Lower lobe of right lung (tissue), 2 donors: ENCODE measurements at regions not wholly inside any gene's neighbourhood (a gene's known extent, or its start where the extent isn't known, plus 50 kb on each side); places are given as distances from the start of the nearest gene placed in this dataset.

Source experiments
- ATAC-seq, 2 donors: fragments of 200-7000 bp; cut with Tn5 transposase; one replicate each; pipeline ENCODE4 v1.9.1; 2020 to 2022; ENCODE audit warnings: mild to moderate bottlenecking in 2 of 2, moderate library complexity in 2 of 2
- DNase-seq: peaks from one replicate; pipeline ENCODE4 v3.0.0-alpha.2; 2020
- H3K27ac ChIP-seq: fragments of 200-600 bp; one replicate; pipeline ENCODE4 v1.8.0; 2022
- H3K27me3 ChIP-seq: fragments of 200-600 bp; one replicate; pipeline ENCODE4 v1.8.0; 2022; ENCODE audit warnings: low read depth
- H3K36me3 ChIP-seq: fragments of 200-600 bp; one replicate; pipeline ENCODE4 v1.8.0; 2022; ENCODE audit warnings: mild to moderate bottlenecking
- H3K4me1 ChIP-seq: fragments of 200-600 bp; one replicate; pipeline ENCODE4 v1.8.0; 2022
- H3K4me3 ChIP-seq: fragments of 200-600 bp; one replicate; pipeline ENCODE4 v1.8.0; 2022; ENCODE audit warnings: mild to moderate bottlenecking
- H3K9me3 ChIP-seq: fragments of 200-600 bp; one replicate; pipeline ENCODE4 v1.8.0; 2022
- CTCF ChIP-seq: fragments of 200-600 bp; IDR thresholded peaks from one replicate; pipeline ENCODE4 v1.8.0; 2022; ENCODE audit warnings: antibody characterized with exemption, mild to moderate bottlenecking
- intact Hi-C: fragments of 100-400 bp; cut with DNase I; formaldehyde crosslinking; loops from one replicate; pipeline ENCODE4 v1.11.0; 2022
- donor health status: DM: no; HTN: yes; CAD: no; lungs with severe emphysema.

DNA sequence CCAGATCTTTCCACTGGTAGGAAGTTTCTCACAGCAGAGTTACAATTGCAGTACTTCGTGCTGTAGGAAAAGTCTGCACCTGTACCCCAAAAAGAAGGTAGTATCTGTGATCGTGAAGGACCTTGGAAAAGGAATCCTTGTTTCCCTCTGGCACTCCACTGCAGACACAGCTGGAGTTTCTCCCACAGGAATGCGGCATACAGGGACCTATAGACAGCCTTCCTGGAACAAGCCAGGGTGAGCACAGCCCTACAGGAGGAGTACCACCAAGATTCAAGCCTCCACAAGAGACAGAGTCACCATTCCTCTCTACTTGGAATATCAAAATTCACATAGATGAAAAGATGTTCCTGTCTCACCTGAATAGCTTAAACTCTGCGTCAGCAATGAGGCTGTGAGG lies 372.4 kb downstream of the CMPK2 start:
- H3K27me3 ChIP-seq = no peaks in the 10 kb centered on the region
- H3K9me3 ChIP-seq = no peaks in the 10 kb centered on the region
- H3K36me3 ChIP-seq = no peaks in the 10 kb centered on the region
- H3K4me3 ChIP-seq = no peak overlapping the region
- TF ChIP-seq CTCF = no peak
- H3K27ac ChIP-seq = no peak overlapping the region
- ATAC-seq (no peak), DNase-seq (no peak)
- H3K4me1 ChIP-seq = no peaks in the 10 kb centered on the region
- intact Hi-C loops = no loop called here

DNA sequence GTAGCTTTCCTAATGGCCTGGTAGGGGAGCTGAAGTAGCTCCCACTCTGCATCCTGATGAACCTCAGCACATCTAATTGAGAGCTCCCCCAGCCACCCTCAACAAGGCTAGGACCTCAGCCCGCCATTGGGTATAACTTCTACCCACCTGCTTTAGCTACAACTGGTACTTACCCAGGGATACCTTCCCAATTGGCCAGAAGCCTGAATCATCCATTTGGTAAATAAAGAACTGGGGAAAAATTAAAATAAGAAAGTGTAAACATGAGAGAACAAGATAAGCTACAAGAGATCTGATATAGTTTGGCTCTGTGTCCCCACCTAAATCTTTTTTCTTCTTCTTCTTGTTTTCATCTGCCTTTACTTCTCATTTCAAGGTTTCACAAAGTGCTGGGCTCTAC lies 372.0 kb downstream of the CMPK2 start:
- no peak for TF ChIP-seq CTCF
- no peak for ATAC-seq
- H3K4me1 ChIP-seq = no peaks in the 10 kb centered on the region
- no peak overlapping the region for H3K4me3 ChIP-seq
- no peaks in the 10 kb centered on the region for H3K9me3 ChIP-seq
- no peaks in the 10 kb centered on the region for H3K27me3 ChIP-seq
- no peaks in the 10 kb centered on the region for H3K36me3 ChIP-seq
- no peak for DNase-seq
- H3K27ac ChIP-seq = no peak overlapping the region
- intact Hi-C loops = no loop called here

DNA sequence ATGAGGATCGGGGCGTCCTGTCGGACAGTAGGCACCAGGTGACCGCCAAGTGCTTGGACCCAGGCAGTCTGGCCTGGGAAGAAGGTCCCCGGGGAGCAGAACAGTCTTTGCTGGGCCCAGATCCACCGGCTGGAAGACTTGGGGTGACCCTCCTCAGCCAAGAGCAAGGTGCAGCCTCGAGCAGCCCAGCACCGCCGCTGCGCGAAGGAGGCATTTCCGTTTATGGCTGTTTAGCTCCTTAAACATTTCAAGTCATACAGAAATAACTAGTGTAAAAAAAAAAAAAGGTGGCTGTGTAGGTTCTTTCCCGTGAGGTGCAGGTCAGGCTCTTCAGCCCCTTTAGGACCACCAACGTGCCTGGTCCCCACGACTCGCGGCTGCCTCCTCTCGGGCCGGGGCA lies 370.2 kb downstream of the CMPK2 start:
- H3K27ac ChIP-seq = no peak overlapping the region
- no peaks in the 10 kb centered on the region for H3K36me3 ChIP-seq
- no peaks in the 10 kb centered on the region for H3K4me1 ChIP-seq
- no peaks in the 10 kb centered on the region for H3K9me3 ChIP-seq
- intact Hi-C loops = no loop called here
- H3K4me3 ChIP-seq = no peak overlapping the region
- no peak for TF ChIP-seq CTCF
- ATAC-seq = no peak
- no peak for DNase-seq
- H3K27me3 ChIP-seq = no peaks in the 10 kb centered on the region

DNA sequence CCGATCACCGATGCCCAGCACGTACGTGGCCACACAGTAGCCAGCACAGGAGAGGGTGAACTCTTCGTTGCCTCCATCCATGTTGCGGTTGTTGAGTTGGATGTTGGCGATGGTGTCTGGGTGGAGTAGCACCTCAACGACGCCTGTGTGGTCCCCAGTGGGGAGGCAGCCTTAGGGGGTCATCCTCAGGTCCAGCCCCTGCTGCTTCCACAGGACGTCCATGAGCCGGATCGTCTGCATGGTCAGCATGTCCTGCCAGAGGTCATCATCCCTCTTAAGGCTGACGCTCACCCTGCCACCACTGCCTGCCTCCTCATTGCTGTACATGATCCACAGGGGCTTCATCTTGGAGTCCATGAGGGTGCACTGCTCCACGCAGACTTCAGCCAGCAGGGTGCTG lies 369.3 kb downstream of the CMPK2 start:
- Histone ChIP-seq H3K4me3 (no peak overlapping the region), H3K4me1 (no peaks in the 10 kb centered on the region), H3K27me3 (no peaks in the 10 kb centered on the region), H3K9me3 (no peaks in the 10 kb centered on the region), H3K27ac (no peak overlapping the region), H3K36me3 (no peaks in the 10 kb centered on the region)
- DNase-seq (no peak), ATAC-seq (no peak)
- intact Hi-C loops = no loop called here
- TF ChIP-seq CTCF = no peak

DNA sequence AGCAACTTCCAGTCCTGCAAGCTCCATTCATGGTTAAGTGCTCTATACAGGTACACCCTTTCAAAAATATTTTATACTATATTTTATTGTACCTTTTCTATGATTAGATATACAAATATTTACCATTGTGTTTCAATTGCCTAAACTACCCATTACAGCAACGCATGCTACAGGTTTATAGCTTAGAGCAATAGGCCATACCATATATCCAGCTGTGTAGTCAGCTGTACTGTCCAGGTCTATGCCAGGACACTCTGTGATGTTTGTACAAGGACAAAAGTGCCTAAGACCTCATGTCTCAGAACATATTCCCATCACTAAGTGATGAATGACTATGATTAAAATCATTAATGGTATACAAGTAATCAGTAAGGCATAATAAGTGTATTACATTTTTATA lies 368.7 kb downstream of the CMPK2 start:
- Histone ChIP-seq H3K27ac (no peak overlapping the region), H3K27me3 (no peaks in the 10 kb centered on the region), H3K4me3 (no peak overlapping the region), H3K9me3 (no peaks in the 10 kb centered on the region), H3K36me3 (no peaks in the 10 kb centered on the region), H3K4me1 (no peaks in the 10 kb centered on the region)
- no peak for DNase-seq
- no peak for TF ChIP-seq CTCF
- no peak for ATAC-seq
- intact Hi-C loops = no loop called here

DNA sequence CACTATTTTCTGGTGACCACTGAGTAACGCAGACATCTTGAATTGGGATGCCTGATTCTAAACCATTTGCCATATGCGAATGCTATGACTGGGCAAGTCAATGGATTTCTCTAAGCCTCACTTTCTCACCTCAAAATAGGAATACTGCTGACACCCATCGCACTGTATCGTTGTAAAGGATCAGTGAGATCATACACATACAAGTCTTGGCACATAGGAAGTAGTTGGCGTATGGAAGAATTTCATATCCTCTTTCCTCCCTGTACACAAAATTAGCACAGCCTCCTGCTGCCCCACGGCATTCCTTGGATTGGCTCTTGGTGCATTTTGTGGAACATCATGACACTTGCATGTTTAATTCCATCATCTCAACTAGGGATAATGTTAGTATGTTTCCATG lies 366.9 kb downstream of the CMPK2 start:
- intact Hi-C loops = no loop called here
- DNase-seq = no peak
- no peak for ATAC-seq
- H3K4me3 ChIP-seq = no peak overlapping the region
- H3K9me3 ChIP-seq = no peaks in the 10 kb centered on the region
- no peak overlapping the region for H3K27ac ChIP-seq
- no peaks in the 10 kb centered on the region for H3K4me1 ChIP-seq
- no peaks in the 10 kb centered on the region for H3K36me3 ChIP-seq
- no peak for TF ChIP-seq CTCF
- no peaks in the 10 kb centered on the region for H3K27me3 ChIP-seq
